SJSA1 (cell line): ENCODE measurements at regions not wholly inside any gene's neighbourhood (a gene's known extent, or its start where the extent isn't known, plus 50 kb on each side); places are given as distances from the start of the nearest gene placed in this dataset.

Experiments used
- DNase-seq, 2 experiments: peaks; one replicate each; pipeline ENCODE4 v3.0.0-alpha.2; 2015 to 2020; ENCODE audit warnings: low spot score in 2 of 2, low read depth in 1 of 2
- H3K27ac ChIP-seq: fragments of 250-450 bp; sonication (Bioruptor Pico); 2 replicates; pipeline ENCODE4 v1.5.1; 2020; ENCODE audit warnings: mild to moderate bottlenecking, moderate library complexity
- H3K27me3 ChIP-seq: fragments of 250-450 bp; sonication (Bioruptor Pico); replicated peaks from 2 replicates; pipeline ENCODE4 v1.5.1; 2020; ENCODE audit warnings: mild to moderate bottlenecking, moderate library complexity
- H3K36me3 ChIP-seq: fragments of 250-450 bp; sonication (Bioruptor Pico); 2 replicates; pipeline ENCODE4 v1.5.1; 2020; ENCODE audit warnings: mild to moderate bottlenecking
- H3K4me1 ChIP-seq: fragments of 250-450 bp; sonication (Bioruptor Pico); replicated peaks from 2 replicates; pipeline ENCODE4 v1.6.1; 2021; ENCODE audit warnings: mild to moderate bottlenecking
- H3K4me3 ChIP-seq: fragments of 250-450 bp; sonication (Bioruptor Pico); 2 replicates; pipeline ENCODE4 v1.5.1; 2020; ENCODE audit warnings: mild to moderate bottlenecking
- H3K9me3 ChIP-seq: fragments of 250-450 bp; sonication (Bioruptor Pico); replicated peaks from 2 replicates; pipeline ENCODE4 v1.5.1; 2020; ENCODE audit warnings: mild to moderate bottlenecking

DNA sequence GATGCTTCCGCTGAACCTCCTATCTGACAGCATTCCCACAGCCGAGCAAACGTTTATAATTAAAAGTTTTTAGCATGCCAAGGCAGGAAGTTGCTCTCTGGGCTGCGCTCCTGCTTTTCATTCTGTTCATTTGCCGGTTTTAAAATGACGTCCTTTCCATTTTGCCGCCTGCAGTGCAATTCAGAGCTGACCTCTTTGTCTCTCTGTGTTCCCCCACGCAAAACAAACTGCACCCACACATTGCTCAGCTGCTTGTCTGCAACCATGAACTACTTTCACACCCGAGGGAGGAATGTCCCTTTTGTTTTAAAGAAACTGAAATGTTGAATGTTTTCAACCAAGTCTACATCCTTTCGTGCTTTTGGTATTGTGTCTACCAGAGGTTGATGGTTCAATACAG, 416.5 kb downstream of the EFNB2 start:
- Histone ChIP-seq H3K27me3 (no peaks in the 10 kb centered on the region), H3K4me1 (peaks cover 19% of the 10 kb centered on the region), H3K9me3 (no peaks in the 10 kb centered on the region), H3K36me3 (no peaks in the 10 kb centered on the region), H3K27ac (no peak overlapping the region), H3K4me3 (no peak overlapping the region)
- DNase-seq = no peak

DNA sequence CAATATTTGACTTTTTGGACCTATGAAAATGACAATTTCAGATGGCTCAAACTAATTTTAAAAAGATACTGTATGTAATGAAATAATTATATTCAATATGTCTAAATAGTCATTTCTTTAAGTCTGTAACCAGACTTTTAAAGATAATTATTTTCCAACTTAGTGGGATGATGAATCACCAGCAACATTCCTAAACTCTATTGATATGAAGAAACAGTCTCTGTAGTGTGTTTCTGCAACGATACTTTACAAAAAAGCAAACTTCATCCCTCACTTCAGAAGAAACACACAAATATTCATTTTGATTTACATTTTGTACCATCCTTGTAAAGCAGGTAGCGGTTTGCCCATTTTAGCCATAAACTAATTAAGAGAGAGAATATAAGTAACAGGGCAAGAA, 417.4 kb downstream of the EFNB2 start:
- Histone ChIP-seq H3K4me1 (peaks cover 19% of the 10 kb centered on the region), H3K27ac (no peak overlapping the region), H3K36me3 (no peaks in the 10 kb centered on the region), H3K27me3 (no peaks in the 10 kb centered on the region), H3K4me3 (no peak overlapping the region), H3K9me3 (no peaks in the 10 kb centered on the region)
- no peak for DNase-seq

DNA sequence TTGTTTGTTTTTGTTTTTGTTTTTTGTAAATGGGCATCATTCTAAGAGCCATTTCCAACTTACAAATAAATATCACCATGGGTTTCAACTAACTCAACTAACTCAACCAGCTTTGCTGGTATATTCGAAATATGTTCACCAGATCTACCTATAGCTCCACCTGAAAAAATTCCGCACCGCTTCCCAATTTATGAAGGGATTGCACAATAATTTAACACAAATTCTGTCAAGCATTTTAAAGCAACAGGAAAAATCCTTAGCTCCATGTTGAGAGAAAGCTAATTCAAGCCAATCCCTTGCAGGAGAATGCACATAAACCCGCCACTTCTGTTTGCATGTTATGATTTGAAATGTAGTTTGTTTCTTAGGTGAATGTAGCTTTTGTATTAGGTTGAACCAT, 417.8 kb downstream of the EFNB2 start:
- Histone ChIP-seq H3K36me3 (no peaks in the 10 kb centered on the region), H3K27ac (no peak overlapping the region), H3K4me3 (no peak overlapping the region), H3K27me3 (no peaks in the 10 kb centered on the region), H3K4me1 (peaks cover 19% of the 10 kb centered on the region), H3K9me3 (no peaks in the 10 kb centered on the region)
- no peak for DNase-seq

DNA sequence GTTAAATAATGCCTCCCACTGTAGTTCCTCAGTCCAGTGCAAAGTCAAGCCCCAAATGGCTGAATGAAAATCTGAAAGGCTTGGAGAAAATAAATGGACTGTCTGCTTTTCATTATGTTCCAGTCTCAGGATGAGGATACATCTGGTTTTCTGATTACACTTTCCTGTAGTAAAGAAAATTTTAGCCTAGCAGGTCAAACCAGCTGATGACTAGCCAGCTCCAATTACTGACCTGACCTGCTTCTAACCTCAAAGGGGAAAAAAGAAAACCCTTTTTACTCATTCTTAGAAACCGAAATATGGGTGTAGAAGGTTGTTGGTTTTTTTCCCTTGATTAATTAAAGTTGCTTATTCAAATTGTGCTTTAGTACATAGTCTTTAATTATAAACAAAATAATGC, 418.4 kb downstream of the EFNB2 start:
- Histone ChIP-seq H3K9me3 (no peaks in the 10 kb centered on the region), H3K27ac (no peak overlapping the region), H3K4me1 (peaks cover 19% of the 10 kb centered on the region)

DNA sequence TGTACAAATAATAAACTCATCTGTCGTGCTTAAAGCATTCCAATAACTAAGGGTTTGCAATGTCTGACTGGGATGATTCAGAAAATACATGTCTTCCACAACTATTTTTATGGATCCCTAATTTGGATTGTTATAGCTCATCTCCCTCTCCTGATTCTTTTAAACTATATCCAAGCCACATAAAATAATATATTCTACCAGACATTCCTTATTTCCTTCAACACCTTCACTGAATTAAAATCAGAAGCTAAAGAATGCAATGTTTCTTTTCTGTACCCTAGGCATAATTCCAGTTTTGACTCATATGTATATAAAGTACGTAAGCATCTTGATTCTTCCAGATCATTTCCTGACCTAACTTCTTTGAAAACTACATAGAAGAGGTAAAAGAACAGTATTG, 420.4 kb downstream of the EFNB2 start:
- Histone ChIP-seq H3K36me3 (no peaks in the 10 kb centered on the region), H3K4me1 (peaks cover 34% of the 10 kb centered on the region), H3K27me3 (no peaks in the 10 kb centered on the region), H3K27ac (no peak overlapping the region), H3K4me3 (no peak overlapping the region), H3K9me3 (no peaks in the 10 kb centered on the region)
- no peak for DNase-seq

More for the DNA sequence above, 418.4 kb downstream of the EFNB2 start:
- Histone ChIP-seq H3K27me3 (no peaks in the 10 kb centered on the region), H3K36me3 (no peaks in the 10 kb centered on the region), H3K4me3 (no peak overlapping the region)
- no peak for DNase-seq

DNA sequence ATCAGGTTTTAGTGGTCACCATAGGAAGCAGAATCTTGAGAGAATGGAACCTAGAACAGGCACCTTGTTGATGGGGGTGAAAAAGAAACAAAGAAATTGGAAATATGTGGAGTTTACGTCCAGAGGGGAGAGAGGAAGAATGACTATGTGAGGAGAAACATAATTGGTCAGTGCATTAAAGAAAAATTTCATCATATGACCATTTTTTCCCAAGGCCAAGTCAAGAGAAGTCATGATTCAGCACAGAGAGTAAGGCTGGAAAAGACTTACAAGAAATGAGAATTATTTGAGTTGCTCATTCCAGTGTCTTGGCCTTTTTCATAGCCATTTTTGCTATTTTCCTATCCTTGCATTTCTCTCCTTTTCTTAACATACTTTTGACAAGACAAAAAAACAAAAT, 421.7 kb downstream of the EFNB2 start:
- H3K4me1 ChIP-seq = peaks cover 43% of the 10 kb centered on the region

DNA sequence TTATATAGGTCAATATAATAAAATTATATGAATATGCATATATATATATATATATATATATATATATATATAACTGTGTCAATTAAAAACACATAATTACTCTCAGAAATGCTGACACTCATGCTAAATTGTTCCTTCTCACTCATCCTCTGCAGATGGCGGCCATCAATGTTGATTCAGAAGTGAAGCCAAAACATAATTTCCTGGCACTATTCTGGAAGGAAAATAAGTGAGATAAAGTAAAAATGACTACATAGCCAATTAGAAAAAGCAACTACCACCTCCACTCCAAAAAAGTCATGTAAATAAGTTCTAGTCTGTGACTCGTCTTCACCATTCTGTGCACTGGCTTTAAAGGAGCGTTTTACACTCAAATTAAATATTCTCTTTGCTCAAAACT, 423.3 kb downstream of the EFNB2 start:
- Histone ChIP-seq H3K27ac (no peak overlapping the region), H3K4me3 (no peak overlapping the region), H3K9me3 (no peaks in the 10 kb centered on the region), H3K36me3 (no peaks in the 10 kb centered on the region), H3K27me3 (no peaks in the 10 kb centered on the region), H3K4me1 (peaks cover 35% of the 10 kb centered on the region)
- no peak for DNase-seq

More for the DNA sequence above, 421.7 kb downstream of the EFNB2 start:
- no peak for DNase-seq
- Histone ChIP-seq H3K9me3 (no peaks in the 10 kb centered on the region), H3K36me3 (no peaks in the 10 kb centered on the region), H3K27ac (no peak overlapping the region), H3K27me3 (no peaks in the 10 kb centered on the region), H3K4me3 (no peak overlapping the region)

DNA sequence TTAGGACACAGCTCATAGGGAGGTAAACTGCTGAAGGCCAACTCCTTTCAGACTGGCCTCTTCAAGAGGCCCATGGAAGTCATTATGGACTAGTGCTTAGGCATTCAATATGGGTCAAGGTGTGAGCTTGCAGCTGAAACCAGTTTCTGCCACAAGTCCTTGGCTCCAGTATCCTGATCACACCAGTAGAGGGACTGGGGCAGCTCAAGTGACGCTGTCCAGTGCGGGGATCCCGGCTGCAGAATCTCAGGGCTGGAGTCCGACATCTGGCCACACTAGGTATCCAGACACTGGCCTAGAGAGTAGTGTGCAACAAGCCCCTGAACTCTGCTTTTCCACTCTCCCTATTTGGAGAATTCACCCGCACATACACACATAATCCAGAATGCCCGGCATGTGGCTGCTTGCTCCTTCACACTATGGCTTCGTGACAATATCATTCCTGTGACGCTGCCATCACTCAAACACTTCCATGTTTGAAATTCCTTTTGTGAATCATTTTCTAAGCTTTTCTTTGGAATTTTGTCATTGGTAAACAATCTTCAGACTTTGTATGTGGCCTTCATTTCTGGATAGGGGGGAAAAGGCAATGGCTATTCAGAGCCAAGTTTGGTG, 425.1 kb downstream of the EFNB2 start:
- Histone ChIP-seq H3K4me3 (no peak overlapping the region), H3K9me3 (no peaks in the 10 kb centered on the region), H3K27ac (peak overlapping the region; percentile 64), H3K36me3 (no peaks in the 10 kb centered on the region), H3K27me3 (no peaks in the 10 kb centered on the region), H3K4me1 (peaks cover 37% of the 10 kb centered on the region)
- DNase-seq = peak; percentile 86 to 92

DNA sequence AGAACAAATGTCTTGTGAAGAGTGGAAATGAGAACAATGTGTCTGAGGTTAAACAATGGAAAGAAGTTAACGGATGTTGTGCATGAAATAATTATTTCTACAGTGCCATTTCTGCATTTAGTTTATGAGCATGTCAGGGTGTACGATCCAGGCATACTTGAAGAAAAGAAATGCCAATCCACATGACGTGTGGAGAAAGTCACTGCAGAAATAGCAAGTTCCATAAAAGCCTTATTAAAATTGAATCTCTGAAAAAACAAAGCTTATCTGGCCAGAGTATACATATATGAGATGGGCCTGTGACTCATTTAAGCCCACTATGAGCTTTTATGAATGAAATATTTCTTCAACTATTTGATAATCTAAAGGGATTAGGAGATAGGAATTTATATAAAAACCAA, 426.1 kb downstream of the EFNB2 start:
- Histone ChIP-seq H3K4me3 (no peak overlapping the region), H3K9me3 (no peaks in the 10 kb centered on the region), H3K27me3 (no peaks in the 10 kb centered on the region), H3K4me1 (peaks cover 43% of the 10 kb centered on the region), H3K36me3 (no peaks in the 10 kb centered on the region), H3K27ac (peak overlapping the region; percentile 64)
- peak in 1 of 2 experiments; percentile 79 for DNase-seq

DNA sequence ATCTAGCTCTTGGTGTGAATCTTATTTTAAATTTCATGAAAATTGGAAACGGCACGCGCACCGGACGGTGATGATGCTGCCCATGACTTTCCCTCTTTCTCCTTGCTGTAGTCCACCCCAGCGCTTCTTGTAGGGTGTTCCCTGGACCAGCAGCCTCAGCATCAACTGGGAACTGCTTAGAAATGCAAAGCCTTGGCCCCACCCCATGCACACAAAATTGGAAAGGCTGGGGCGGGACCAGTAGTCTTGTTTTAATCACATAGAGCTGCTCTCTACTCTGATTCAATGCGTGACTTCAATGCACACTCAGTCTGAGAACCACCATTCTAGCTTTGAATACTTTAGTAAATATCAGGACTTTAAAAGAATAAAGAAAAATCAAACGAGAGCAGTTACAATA, 427.1 kb downstream of the EFNB2 start:
- Histone ChIP-seq H3K27ac (no peak overlapping the region), H3K4me3 (no peak overlapping the region), H3K9me3 (no peaks in the 10 kb centered on the region), H3K36me3 (no peaks in the 10 kb centered on the region), H3K4me1 (peaks cover 52% of the 10 kb centered on the region), H3K27me3 (no peaks in the 10 kb centered on the region)
- DNase-seq = no peak

DNA sequence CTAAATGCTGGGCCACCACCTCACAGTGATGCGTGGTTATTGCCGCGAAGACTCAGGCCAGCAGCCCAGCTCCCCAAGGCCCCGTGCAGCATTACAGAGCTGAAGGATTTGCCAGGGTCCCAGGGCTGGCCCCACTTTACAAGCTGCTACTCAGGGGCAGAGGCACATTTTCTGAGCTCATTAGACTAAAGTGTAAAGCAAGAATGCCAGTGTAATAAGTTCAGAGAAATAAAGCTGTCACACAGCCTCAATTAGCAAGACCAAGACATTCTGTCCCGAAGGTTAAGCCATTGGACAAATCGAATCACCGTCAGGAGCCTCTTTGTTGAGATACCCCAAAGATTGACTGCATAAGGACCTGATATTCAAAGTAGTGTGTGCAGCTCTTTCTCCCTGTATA, 428.4 kb downstream of the EFNB2 start:
- H3K4me3 ChIP-seq = no peak overlapping the region
- no peak for DNase-seq
- no peak overlapping the region for H3K27ac ChIP-seq
- H3K4me1 ChIP-seq = peaks cover 63% of the 10 kb centered on the region
- no peaks in the 10 kb centered on the region for H3K9me3 ChIP-seq
- no peaks in the 10 kb centered on the region for H3K27me3 ChIP-seq
- H3K36me3 ChIP-seq = no peaks in the 10 kb centered on the region

DNA sequence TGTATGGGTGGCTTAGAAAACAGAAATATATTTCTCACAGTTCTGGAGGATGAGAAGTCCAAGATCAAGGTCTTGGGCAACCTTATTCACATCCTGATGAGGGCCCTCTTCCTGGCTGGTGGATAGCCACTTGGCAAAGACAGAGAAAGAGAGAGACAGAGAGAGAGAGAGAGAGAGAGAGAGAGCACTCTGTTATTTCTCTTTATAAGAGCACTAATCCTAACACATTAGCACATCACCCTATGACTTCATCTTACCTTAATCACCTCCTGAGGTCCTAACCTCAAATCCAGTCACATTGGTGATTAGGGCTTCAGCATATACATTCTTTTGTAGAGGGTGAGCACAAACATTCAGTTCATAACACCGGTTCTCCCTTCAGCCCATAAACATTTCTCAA, 430.3 kb downstream of the EFNB2 start:
- H3K36me3 ChIP-seq = no peaks in the 10 kb centered on the region
- H3K9me3 ChIP-seq = no peaks in the 10 kb centered on the region
- DNase-seq = no peak
- peaks cover 66% of the 10 kb centered on the region for H3K4me1 ChIP-seq
- H3K4me3 ChIP-seq = no peak overlapping the region
- H3K27me3 ChIP-seq = no peaks in the 10 kb centered on the region
- H3K27ac ChIP-seq = peak overlapping the region; percentile 90

DNA sequence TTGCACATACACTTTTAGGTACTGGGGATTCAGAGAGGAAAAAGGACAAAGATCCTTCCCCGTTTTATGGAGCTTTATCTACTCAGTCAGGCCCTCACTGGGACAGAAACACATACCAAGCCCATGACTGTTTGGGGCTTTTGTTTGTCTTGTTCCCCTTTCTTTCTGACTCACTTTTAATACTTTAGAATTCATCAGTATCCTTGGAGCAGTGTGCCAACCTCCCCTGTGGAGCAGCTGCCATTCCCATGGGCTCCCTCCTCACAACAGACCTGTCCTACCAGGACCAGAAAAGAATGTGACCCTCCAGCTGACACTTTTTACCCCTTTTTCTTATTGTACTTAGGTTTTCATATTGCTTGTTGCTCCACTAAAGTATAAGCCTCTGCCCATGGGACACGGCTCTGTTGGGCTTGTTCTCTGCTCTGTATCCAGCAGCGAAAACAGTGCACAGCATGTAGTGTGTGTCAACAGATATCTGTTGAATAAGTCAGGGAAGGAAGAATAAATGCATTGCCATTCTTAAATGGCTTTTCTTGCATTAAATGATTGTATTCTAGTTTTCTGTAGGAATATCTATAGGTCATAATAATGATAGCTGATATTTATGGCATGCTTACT, 431.1 kb downstream of the EFNB2 start:
- no peaks in the 10 kb centered on the region for H3K36me3 ChIP-seq
- H3K27me3 ChIP-seq = no peaks in the 10 kb centered on the region
- H3K9me3 ChIP-seq = no peaks in the 10 kb centered on the region
- H3K27ac ChIP-seq = peak overlapping the region; percentile 90
- DNase-seq = peak; percentile 93 to 98
- no peak overlapping the region for H3K4me3 ChIP-seq
- H3K4me1 ChIP-seq = peaks cover 66% of the 10 kb centered on the region

DNA sequence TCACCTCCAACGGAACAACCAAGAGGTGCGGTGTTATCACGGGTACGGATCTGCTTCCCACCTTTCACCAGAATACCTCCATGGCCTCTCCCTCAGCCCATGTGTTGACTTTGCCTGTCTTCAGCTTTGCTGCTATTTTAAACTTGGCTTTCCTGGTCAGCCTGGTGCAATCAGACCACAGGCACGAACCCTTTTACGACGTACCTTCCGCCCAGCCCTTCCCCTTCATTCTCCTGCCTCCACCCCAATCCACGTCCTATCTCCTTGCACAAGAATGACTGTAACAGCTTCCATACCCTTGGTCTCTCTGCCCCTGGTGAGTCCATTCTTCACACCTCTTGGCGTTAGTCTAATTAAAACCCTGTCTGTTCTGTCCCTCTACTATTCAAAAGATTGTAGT, 431.7 kb downstream of the EFNB2 start:
- no peaks in the 10 kb centered on the region for H3K27me3 ChIP-seq
- peak overlapping the region; percentile 90 for H3K27ac ChIP-seq
- no peaks in the 10 kb centered on the region for H3K36me3 ChIP-seq
- peak in 1 of 2 experiments; percentile 84 for DNase-seq
- no peaks in the 10 kb centered on the region for H3K9me3 ChIP-seq
- H3K4me1 ChIP-seq = peaks cover 66% of the 10 kb centered on the region
- H3K4me3 ChIP-seq = no peak overlapping the region

DNA sequence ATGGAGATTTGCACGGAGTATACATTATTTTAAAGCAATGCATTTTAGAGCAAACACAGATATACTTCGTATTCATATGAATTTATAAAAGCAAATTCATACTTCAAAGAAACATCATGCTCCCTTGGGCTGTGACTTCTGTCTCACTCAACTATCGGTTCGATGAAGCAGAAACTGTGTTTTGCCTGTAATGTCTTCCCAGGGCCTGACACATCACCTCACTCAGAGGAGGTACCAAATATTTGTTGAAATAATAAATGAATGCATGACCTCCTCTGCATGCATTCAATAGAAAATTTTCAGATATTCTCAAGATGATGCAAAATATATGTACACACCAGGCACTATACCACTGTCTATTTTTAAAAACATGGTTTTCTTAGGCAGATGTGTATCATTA, 432.7 kb downstream of the EFNB2 start:
- H3K27ac ChIP-seq = no peak overlapping the region

More for the DNA sequence above, 432.7 kb downstream of the EFNB2 start:
- Histone ChIP-seq H3K9me3 (no peaks in the 10 kb centered on the region), H3K4me3 (no peak overlapping the region), H3K27me3 (no peaks in the 10 kb centered on the region), H3K36me3 (no peaks in the 10 kb centered on the region), H3K4me1 (peaks cover 70% of the 10 kb centered on the region)
- DNase-seq = no peak
